ENCODE measurements at regions not wholly inside any gene's neighbourhood (a gene's known extent, or its start where the extent isn't known, plus 50 kb on each side); places are given as distances from the start of the nearest gene placed in this dataset.

- TF ChIP-seq POLR2A (IDR thresholded peaks at IDR 0.05) (no peak), CTCF (IDR thresholded peaks at IDR 0.05 in 8 of 11, conservative IDR thresholded peaks at IDR 0.05 in 3 of 11) (no peak), POLR2AphosphoS5 (IDR thresholded peaks at IDR 0.05) (no peak)
Measured at GRCh38 chr10:2782265-2782664, 285.1 kb upstream of the PFKP start.

All from spleen (tissue), 7 donors.